ENCODE measurements at regions not wholly inside any gene's neighbourhood (a gene's known extent, or its start where the extent isn't known, plus 50 kb on each side); places are given as distances from the start of the nearest gene placed in this dataset.

- H3K36me3 ChIP-seq = no peaks in the 10 kb centered on the region
- no peaks in the 10 kb centered on the region for H3K9me3 ChIP-seq
- DNase-seq = no peak
- H3K27ac ChIP-seq = no peak overlapping the region
- no peaks in the 10 kb centered on the region for H3K4me1 ChIP-seq
- no peak overlapping the region for H3K4me3 ChIP-seq
- no peak for TF ChIP-seq EP300 (IDR thresholded peaks at IDR 0.05)
- no peak for TF ChIP-seq POLR2AphosphoS5 (IDR thresholded peaks at IDR 0.05)
- TF ChIP-seq, protein P1, sequence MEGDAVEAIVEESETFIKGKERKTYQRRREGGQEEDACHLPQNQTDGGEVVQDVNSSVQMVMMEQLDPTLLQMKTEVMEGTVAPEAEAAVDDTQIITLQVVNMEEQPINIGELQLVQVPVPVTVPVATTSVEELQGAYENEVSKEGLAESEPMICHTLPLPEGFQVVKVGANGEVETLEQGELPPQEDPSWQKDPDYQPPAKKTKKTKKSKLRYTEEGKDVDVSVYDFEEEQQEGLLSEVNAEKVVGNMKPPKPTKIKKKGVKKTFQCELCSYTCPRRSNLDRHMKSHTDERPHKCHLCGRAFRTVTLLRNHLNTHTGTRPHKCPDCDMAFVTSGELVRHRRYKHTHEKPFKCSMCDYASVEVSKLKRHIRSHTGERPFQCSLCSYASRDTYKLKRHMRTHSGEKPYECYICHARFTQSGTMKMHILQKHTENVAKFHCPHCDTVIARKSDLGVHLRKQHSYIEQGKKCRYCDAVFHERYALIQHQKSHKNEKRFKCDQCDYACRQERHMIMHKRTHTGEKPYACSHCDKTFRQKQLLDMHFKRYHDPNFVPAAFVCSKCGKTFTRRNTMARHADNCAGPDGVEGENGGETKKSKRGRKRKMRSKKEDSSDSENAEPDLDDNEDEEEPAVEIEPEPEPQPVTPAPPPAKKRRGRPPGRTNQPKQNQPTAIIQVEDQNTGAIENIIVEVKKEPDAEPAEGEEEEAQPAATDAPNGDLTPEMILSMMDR (IDR thresholded peaks at IDR 0.05) = no peak
- no peaks in the 10 kb centered on the region for H3K27me3 ChIP-seq
- 76 to 86% (median 84%) methylated on average over 3 of the region's 3 CpGs for WGBS, 5 donors
- intact Hi-C loops (cut with DNase I; ENCODE audit: low total_unique reads) = no loop called here
Measured at GRCh38 chr3:31235062-31235700, 297.5 kb upstream of the STT3B start.

GRCh38 chr3:31237887-31238286 lies 294.8 kb upstream of the STT3B start:
- Histone ChIP-seq H3K27me3 (no peaks in the 10 kb centered on the region), H3K9me3 (no peaks in the 10 kb centered on the region), H3K4me3 (no peak overlapping the region), H3K27ac (no peak overlapping the region), H3K36me3 (no peaks in the 10 kb centered on the region), H3K4me1 (no peaks in the 10 kb centered on the region)
- no peak for DNase-seq
- intact Hi-C loops (cut with DNase I; ENCODE audit: low total_unique reads) = no loop called here
- WGBS, 5 donors = 24 to 35% (median 26%) methylated on average over 4 of the region's 4 CpGs
- TF ChIP-seq, protein P1 (IDR thresholded peaks at IDR 0.05) = no peak
- TF ChIP-seq EP300 (IDR thresholded peaks at IDR 0.05) (no peak), POLR2A (IDR thresholded peaks at IDR 0.05) (no peak), POLR2AphosphoS5 (IDR thresholded peaks at IDR 0.05) (no peak)

- Histone ChIP-seq H3K9me3 (no peaks in the 10 kb centered on the region), H3K36me3 (no peaks in the 10 kb centered on the region), H3K4me3 (no peak overlapping the region), H3K4me1 (no peaks in the 10 kb centered on the region), H3K27ac (no peak overlapping the region), H3K27me3 (no peaks in the 10 kb centered on the region)
- TF ChIP-seq EP300 (IDR thresholded peaks at IDR 0.05) = no peak
- no peak for TF ChIP-seq POLR2AphosphoS5 (IDR thresholded peaks at IDR 0.05)
- TF ChIP-seq, protein P1 (IDR thresholded peaks at IDR 0.05) = no peak
- no peak for TF ChIP-seq POLR2A (IDR thresholded peaks at IDR 0.05)
- 84 to 89% (median 86%) methylated on average over 5 of the region's 5 CpGs for WGBS, 5 donors
- intact Hi-C loops (cut with DNase I; ENCODE audit: low total_unique reads) = no loop called here
- no peak for DNase-seq
Measured at GRCh38 chr3:31240013-31240412, 292.7 kb upstream of the STT3B start.

DNA sequence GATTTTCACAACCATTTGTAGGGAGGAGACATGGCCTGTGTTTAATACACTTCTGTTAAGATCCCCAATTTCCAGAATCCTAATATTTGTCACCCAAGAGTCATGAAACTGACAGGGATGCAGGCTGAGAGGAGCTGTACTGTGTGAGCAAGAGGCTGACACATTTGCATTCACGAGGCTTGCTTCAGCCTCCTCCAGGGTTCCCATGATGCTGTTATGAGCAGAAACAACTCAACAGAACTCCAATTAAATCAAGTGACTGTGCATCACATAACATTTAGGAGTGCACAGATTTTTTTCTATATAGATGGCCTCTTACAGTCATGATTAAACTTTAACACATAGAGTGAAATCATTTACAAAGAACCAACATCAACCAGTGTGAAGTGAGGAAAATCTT lies 292.3 kb upstream of the STT3B start:
- intact Hi-C loops (cut with DNase I; ENCODE audit: low total_unique reads) = no loop called here
- no peak for DNase-seq
- Histone ChIP-seq H3K9me3 (no peaks in the 10 kb centered on the region), H3K27me3 (no peaks in the 10 kb centered on the region), H3K27ac (no peak overlapping the region), H3K36me3 (no peaks in the 10 kb centered on the region), H3K4me3 (no peak overlapping the region), H3K4me1 (no peaks in the 10 kb centered on the region)
- TF ChIP-seq POLR2AphosphoS5 (IDR thresholded peaks at IDR 0.05) = no peak
- TF ChIP-seq, protein P1 (IDR thresholded peaks at IDR 0.05) = no peak
- no peak for TF ChIP-seq POLR2A (IDR thresholded peaks at IDR 0.05)
- TF ChIP-seq EP300 (IDR thresholded peaks at IDR 0.05) = no peak
- WGBS, 5 donors = 50 to 78% (median 67%) methylated on average over 1 of the region's 1 CpG

Measured in stomach (tissue), 8 donors.